ENCODE measurements at regions not wholly inside any gene's neighbourhood (a gene's known extent, or its start where the extent isn't known, plus 50 kb on each side); places are given as distances from the start of the nearest gene placed in this dataset.
"Not testable (repeated sequence)": the region's sequence is repeated elsewhere in the genome, so short reads cannot be mapped to it uniquely, and the experiment has no call there.

- intact Hi-C loops (cut with DNase I; ENCODE audit: low total_unique reads); H3K4me1 ChIP-seq; H3K27me3 ChIP-seq; H3K27ac ChIP-seq; H3K9me3 ChIP-seq; H3K36me3 ChIP-seq; H3K4me3 ChIP-seq; DNase-seq (ENCODE audit: low spot score in 2 of 2): not testable (repeated sequence)
Measured at GRCh38 chr7:35962607-35963006, 161.8 kb downstream of the SEPTIN7 start.

- intact Hi-C loops (cut with DNase I; ENCODE audit: low total_unique reads) = no loop called here
- DNase-seq (ENCODE audit: low spot score in 2 of 2) = no peak
- Histone ChIP-seq H3K27ac (no peak overlapping the region), H3K4me1 (no peaks in the 10 kb centered on the region), H3K36me3 (no peaks in the 10 kb centered on the region), H3K27me3 (no peaks in the 10 kb centered on the region), H3K4me3 (no peak overlapping the region), H3K9me3 (no peaks in the 10 kb centered on the region)
- TF ChIP-seq POLR2AphosphoS5 (IDR thresholded peaks at IDR 0.05) = no peak
- TF ChIP-seq CTCF (IDR thresholded peaks at IDR 0.05) = no peak
- TF ChIP-seq POLR2A (IDR thresholded peaks at IDR 0.05) = no peak
Measured at GRCh38 chr7:35967366-35968139, 166.7 kb downstream of the SEPTIN7 start.

GRCh38 chr7:35968140-35968940 lies 167.5 kb downstream of the SEPTIN7 start:
- no peaks in the 10 kb centered on the region for H3K4me1 ChIP-seq
- intact Hi-C loops (cut with DNase I; ENCODE audit: low total_unique reads) = no loop called here
- H3K27me3 ChIP-seq = no peaks in the 10 kb centered on the region
- TF ChIP-seq POLR2AphosphoS5 (IDR thresholded peaks at IDR 0.05) = no peak
- TF ChIP-seq CTCF (IDR thresholded peaks at IDR 0.05) = no peak
- TF ChIP-seq POLR2A (IDR thresholded peaks at IDR 0.05) = no peak
- H3K4me3 ChIP-seq = no peak overlapping the region
- no peaks in the 10 kb centered on the region for H3K36me3 ChIP-seq
- no peaks in the 10 kb centered on the region for H3K9me3 ChIP-seq
- H3K27ac ChIP-seq = no peak overlapping the region
- no peak for DNase-seq (ENCODE audit: low spot score in 2 of 2)

GRCh38 chr7:35969066-35969465 lies 168.2 kb downstream of the SEPTIN7 start:
- TF ChIP-seq CTCF (IDR thresholded peaks at IDR 0.05) (no peak), POLR2A (IDR thresholded peaks at IDR 0.05) (no peak), POLR2AphosphoS5 (IDR thresholded peaks at IDR 0.05) (no peak)
- DNase-seq (ENCODE audit: low spot score in 2 of 2) = no peak
- Histone ChIP-seq H3K27ac (no peak overlapping the region), H3K27me3 (no peaks in the 10 kb centered on the region), H3K4me1 (no peaks in the 10 kb centered on the region), H3K36me3 (no peaks in the 10 kb centered on the region), H3K9me3 (no peaks in the 10 kb centered on the region), H3K4me3 (no peak overlapping the region)
- intact Hi-C loops (cut with DNase I; ENCODE audit: low total_unique reads) = no loop called here

- no peak overlapping the region for H3K27ac ChIP-seq
- no peaks in the 10 kb centered on the region for H3K27me3 ChIP-seq
- H3K9me3 ChIP-seq = no peaks in the 10 kb centered on the region
- H3K4me3 ChIP-seq = no peak overlapping the region
- H3K36me3 ChIP-seq = no peaks in the 10 kb centered on the region
- DNase-seq (ENCODE audit: low spot score in 2 of 2) = no peak
- H3K4me1 ChIP-seq = no peaks in the 10 kb centered on the region
- intact Hi-C loops (cut with DNase I; ENCODE audit: low total_unique reads) = no loop called here
- no peak for TF ChIP-seq POLR2AphosphoS5 (IDR thresholded peaks at IDR 0.05)
- TF ChIP-seq CTCF (IDR thresholded peaks at IDR 0.05) = no peak
- TF ChIP-seq POLR2A (IDR thresholded peaks at IDR 0.05) = no peak
Measured at GRCh38 chr7:35970458-35970857, 169.6 kb downstream of the SEPTIN7 start.

All from breast epithelium (tissue), 4 donors.